GM12878 (cell line): ENCODE measurements at regions not wholly inside any gene's neighbourhood (a gene's known extent, or its start where the extent isn't known, plus 50 kb on each side); places are given as distances from the start of the nearest gene placed in this dataset.

Source experiments
- BACH1 ChIP-seq: fragments of 450-650 bp; IDR thresholded peaks from 2 replicates; pipeline ENCODE4 v1.6.1; 2017; ENCODE audit warnings: mild to moderate bottlenecking, borderline replicate concordance
- ETV6 ChIP-seq, 2 experiments: fragments of 450-650 bp in 1 of 2; IDR thresholded peaks in 1 of 2; conservative IDR thresholded peaks in 1 of 2; 2 replicates each; pipeline ENCODE4 v1.6.1; 2014; ENCODE audit warnings: antibody characterized with exemption in 1 of 2, borderline replicate concordance in 1 of 2, low read depth in 1 of 2, mild to moderate bottlenecking in 1 of 2, moderate library complexity in 1 of 2
- HCFC1 ChIP-seq: fragments of 150-350 bp; IDR thresholded peaks from 2 replicates; pipeline ENCODE4 v1.6.1; 2014; ENCODE audit warnings: low read length
- IRF4 ChIP-seq: IDR thresholded peaks from 2 replicates; pipeline ENCODE4 v1.6.1; 2011; ENCODE audit warnings: low read depth, low read length
- JUND ChIP-seq: IDR thresholded peaks from 2 replicates; pipeline ENCODE4 v1.6.1; 2012; ENCODE audit warnings: low read depth, mild to moderate bottlenecking, low read length, improper control_type of control experiment, moderate library complexity
- KAT2A ChIP-seq: conservative IDR thresholded peaks from 2 replicates; pipeline ENCODE4 v1.6.1; 2011; ENCODE audit warnings: low read depth, low read length; ENCODE audit not compliant: control insufficient read depth
- MYC ChIP-seq: IDR thresholded peaks from 2 replicates; pipeline ENCODE4 v1.6.1; 2011; ENCODE audit warnings: mild to moderate bottlenecking, low read length, moderate library complexity, inconsistent platforms; ENCODE audit not compliant: insufficient read depth, insufficient replicate concordance, insufficient read length, severe bottlenecking
- NKRF ChIP-seq: fragments of 450-650 bp; conservative IDR thresholded peaks from 2 replicates; pipeline ENCODE4 v1.6.1; 2017; ENCODE audit warnings: mild to moderate bottlenecking, moderate library complexity
- POLR2AphosphoS2 ChIP-seq: IDR thresholded peaks from 2 replicates; pipeline ENCODE4 v1.6.1; 2011; ENCODE audit warnings: low read depth, mild to moderate bottlenecking, low read length, improper control_type of control experiment, moderate library complexity
- PRDM15 ChIP-seq: fragments of 450-650 bp; formaldehyde crosslinking; IDR thresholded peaks from 2 replicates; pipeline ENCODE4 v1.4.0; 2020; ENCODE audit warnings: mild to moderate bottlenecking, moderate library complexity
- RELA ChIP-seq: fragments of 450-650 bp; IDR thresholded peaks from 2 replicates; pipeline ENCODE4 v1.8.0; 2014; ENCODE audit warnings: borderline replicate concordance; ENCODE audit not compliant: partially characterized antibody
- STAT3 ChIP-seq: IDR thresholded peaks from 2 replicates; pipeline ENCODE4 v1.6.1; 2011; ENCODE audit warnings: low read depth, low read length, improper control_type of control experiment
- TARDBP ChIP-seq: IDR thresholded peaks from 2 replicates; pipeline ENCODE4 v1.6.1; 2016; ENCODE audit warnings: borderline replicate concordance
- ZNF274 ChIP-seq: IDR thresholded peaks from one replicate; pipeline ENCODE4 v1.8.0; 2011; ENCODE audit not compliant: insufficient read length, insufficient read depth

- TF ChIP-seq NKRF (no peak), STAT3 (no peak), JUND (no peak), IRF4 (no peak), BACH1 (no peak), RELA (no peak), PRDM15 (CRISPR knock-in tag) (no peak), HCFC1 (no peak), ZNF274 (no peak), POLR2AphosphoS2 (no peak), KAT2A (no peak), ETV6 (conservative IDR thresholded peaks at IDR 0.05 in 1 of 2, IDR thresholded peaks at IDR 0.05 in 1 of 2; ENCODE audit: borderline replicate concordance in 1 of 2, low read depth in 1 of 2) (no peak), MYC (no peak), TARDBP (no peak)
These were observed 406.4 kb downstream of the FGF9 start (continued) for GRCh38 chr13:22077205-22077683.
